BJ (cell line): ENCODE measurements at regions not wholly inside any gene's neighbourhood (a gene's known extent, or its start where the extent isn't known, plus 50 kb on each side); places are given as distances from the start of the nearest gene placed in this dataset.

Source experiments
- CTCF ChIA-PET: fragments of 350-600 bp; formaldehyde crosslinking; extraction: SDS; loops from one replicate; lab custom pipeline; 2021; ENCODE audit warnings: antibody characterized with exemption, inconsistent platforms; lab: Yijun Ruan, JAX
- POLR2A ChIA-PET: fragments of 300-600 bp; sonication (Branson Sonifier 250); formaldehyde crosslinking; extraction: SDS; loops from one replicate; lab custom pipeline; 2021; ENCODE audit warnings: antibody characterized with exemption; lab: Charles Lee
- DNase-seq: peaks from one replicate; pipeline ENCODE4 v3.0.0-alpha.2; 2011; ENCODE audit warnings: low read depth
- H3K27me3 ChIP-seq: 2 replicates; pipeline ENCODE4 v1.6.0; 2011; ENCODE audit warnings: low read length; ENCODE audit not compliant: control insufficient read depth, insufficient read depth
- H3K36me3 ChIP-seq: 2 replicates; pipeline ENCODE4 v1.5.1; 2011; ENCODE audit warnings: low read length; ENCODE audit not compliant: control insufficient read depth, insufficient read depth
- H3K4me3 ChIP-seq: 2 replicates; pipeline ENCODE4 v1.5.1; 2011; ENCODE audit warnings: low read depth, mild to moderate bottlenecking, control low read depth, low read length
- CTCF ChIP-seq: IDR thresholded peaks from 2 replicates; pipeline ENCODE4 v1.5.1; 2011; ENCODE audit warnings: low read depth, mild to moderate bottlenecking, control low read depth, inconsistent platforms, low read length, moderate library complexity; ENCODE audit not compliant: insufficient read depth

GRCh38 chr6:10210052-10210451 lies 204.8 kb downstream of the TFAP2A start:
- Histone ChIP-seq H3K36me3 (no peaks in the 10 kb centered on the region), H3K27me3 (no peaks in the 10 kb centered on the region), H3K4me3 (no peak overlapping the region)
- POLR2A ChIA-PET: no interaction called here
- no peak for TF ChIP-seq CTCF
- CTCF ChIA-PET: interaction anchor here (0.7 kb wide), 1 partner anchor 108 kb away, joined by 3 read pairs; no protein-coding TSS in a partner anchor
- DNase-seq: peak; percentile 18

GRCh38 chr6:10205892-10206291 lies 209.0 kb downstream of the TFAP2A start:
- Histone ChIP-seq H3K4me3 (no peak overlapping the region), H3K27me3 (no peaks in the 10 kb centered on the region), H3K36me3 (no peaks in the 10 kb centered on the region)
- TF ChIP-seq CTCF: no peak
- ChIA-PET CTCF (interaction anchor here (1.9 kb wide), 1 partner anchor 10 kb away, joined by 4 read pairs; no protein-coding TSS in a partner anchor), POLR2A (no interaction called here)
- DNase-seq: no peak

- POLR2A ChIA-PET: interaction anchor here (0.6 kb wide), 1 partner anchor 182 kb away, joined by 3 read pairs; no protein-coding TSS in a partner anchor
Measured at GRCh38 chr6:10205120-10205519, 209.8 kb downstream of the TFAP2A start.

GRCh38 chr6:10203651-10204050 lies 211.2 kb downstream of the TFAP2A start:
- CTCF ChIA-PET: no interaction called here
- TF ChIP-seq CTCF: no peak
- POLR2A ChIA-PET: no interaction called here
- H3K4me3 ChIP-seq: no peak overlapping the region
- no peaks in the 10 kb centered on the region for H3K36me3 ChIP-seq
- DNase-seq: no peak
- no peaks in the 10 kb centered on the region for H3K27me3 ChIP-seq

More at GRCh38 chr6:10205120-10205519, 209.8 kb downstream of the TFAP2A start:
- no peak overlapping the region for H3K4me3 ChIP-seq
- CTCF ChIA-PET: interaction anchor here (0.7 kb wide), 1 partner anchor 9 kb away, joined by 3 read pairs; no protein-coding TSS in a partner anchor
- no peak for TF ChIP-seq CTCF
- H3K27me3 ChIP-seq: no peaks in the 10 kb centered on the region
- H3K36me3 ChIP-seq: no peaks in the 10 kb centered on the region
- DNase-seq: no peak

- no peak for TF ChIP-seq CTCF
- Histone ChIP-seq H3K27me3 (no peaks in the 10 kb centered on the region), H3K36me3 (no peaks in the 10 kb centered on the region), H3K4me3 (no peak overlapping the region)
- no peak for DNase-seq
- CTCF ChIA-PET: no interaction called here
- POLR2A ChIA-PET: no interaction called here
Measured at GRCh38 chr6:10202581-10202980, 212.3 kb downstream of the TFAP2A start.
